Prostate gland (tissue), 2 donors: ENCODE measurements at regions not wholly inside any gene's neighbourhood (a gene's known extent, or its start where the extent isn't known, plus 50 kb on each side); places are given as distances from the start of the nearest gene placed in this dataset.

Source experiments
- CTCF ChIP-seq, 4 experiments: fragments of 200-600 bp in 2 of 4; fragments of 450-650 bp in 2 of 4; sonication (generic) in 2 of 4; IDR thresholded peaks; 1 replicate in 3 of 4; 2 replicates in 1 of 4; pipeline ENCODE4 v1.5.1; 2016 to 2019; ENCODE audit warnings: antibody characterized with exemption in 4 of 4, mild to moderate bottlenecking in 2 of 4, moderate library complexity in 2 of 4
- POLR2A ChIP-seq: fragments of 450-650 bp; IDR thresholded peaks from one replicate; pipeline ENCODE4 v1.6.1; 2016; ENCODE audit warnings: antibody characterized with exemption, mild to moderate bottlenecking
- POLR2AphosphoS5 ChIP-seq: sonication (generic); formaldehyde crosslinking; IDR thresholded peaks from one replicate; pipeline ENCODE4 v1.6.1; 2017; ENCODE audit warnings: antibody characterized with exemption

DNA sequence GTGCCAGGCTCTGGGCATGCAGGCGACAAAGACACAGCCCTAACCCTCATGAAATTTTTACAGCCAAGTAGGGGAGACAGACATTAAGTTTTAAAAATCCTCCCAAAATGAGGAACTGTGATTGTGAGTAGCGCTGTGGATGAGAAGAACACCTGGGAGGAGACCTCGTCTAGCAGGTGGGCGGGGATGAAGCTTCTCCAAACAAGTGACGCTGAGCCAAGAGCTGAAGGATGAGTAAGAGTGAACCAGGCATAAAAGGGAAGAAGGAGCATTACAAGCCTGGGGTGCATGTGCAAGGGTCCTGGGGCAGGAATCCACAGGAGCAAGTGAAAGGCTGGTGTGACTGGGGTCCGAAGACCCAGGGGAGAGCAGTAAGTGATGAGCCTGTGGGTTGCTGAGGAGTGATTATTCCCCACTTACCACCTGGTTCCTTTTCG lies 149.4 kb upstream of the HS3ST2 start:
- no peak for TF ChIP-seq POLR2A
- no peak for TF ChIP-seq POLR2AphosphoS5
- TF ChIP-seq CTCF (IDR thresholded peaks at IDR 0.05), result no peak
